Stomach (tissue), 4 donors: ENCODE measurements at regions not wholly inside any gene's neighbourhood (a gene's known extent, or its start where the extent isn't known, plus 50 kb on each side); places are given as distances from the start of the nearest gene placed in this dataset.

Experiments
- CTCF ChIP-seq, 7 experiments: fragments of 450-650 bp in 4 of 7; fragments of 200-600 bp in 3 of 7; sonication (generic) in 3 of 7; IDR thresholded peaks; one replicate each; pipeline ENCODE4 v1.5.1; 2016 to 2019; ENCODE audit warnings: antibody characterized with exemption in 7 of 7, control low read depth in 2 of 7, mild to moderate bottlenecking in 1 of 7
- EP300 ChIP-seq: sonication (generic); formaldehyde crosslinking; IDR thresholded peaks from one replicate; pipeline ENCODE4 v1.6.1; 2017; ENCODE audit warnings: antibody characterized with exemption
- POLR2A ChIP-seq, 4 donors: fragments of 450-650 bp; IDR thresholded peaks; one replicate each; pipeline ENCODE4 v1.6.1; 2016; ENCODE audit warnings: antibody characterized with exemption in 4 of 4, control low read depth in 2 of 4, mild to moderate bottlenecking in 1 of 4, moderate library complexity in 1 of 4
- POLR2AphosphoS5 ChIP-seq, 3 donors: sonication (generic); formaldehyde crosslinking; IDR thresholded peaks; one replicate each; pipeline ENCODE4 v1.6.1; 2016; ENCODE audit warnings: antibody characterized with exemption in 3 of 3

GRCh38 chr13:60691268-60691667, 294.2 kb downstream of the TDRD3 start:
- TF ChIP-seq CTCF (IDR thresholded peaks at IDR 0.05) (no peak), POLR2A (IDR thresholded peaks at IDR 0.05) (no peak), POLR2AphosphoS5 (IDR thresholded peaks at IDR 0.05) (no peak), EP300 (no peak)
